ENCODE measurements at regions not wholly inside any gene's neighbourhood (a gene's known extent, or its start where the extent isn't known, plus 50 kb on each side); places are given as distances from the start of the nearest gene placed in this dataset.
"Not testable (repeated sequence)": the region's sequence is repeated elsewhere in the genome, so short reads cannot be mapped to it uniquely, and the experiment has no call there.

DNA sequence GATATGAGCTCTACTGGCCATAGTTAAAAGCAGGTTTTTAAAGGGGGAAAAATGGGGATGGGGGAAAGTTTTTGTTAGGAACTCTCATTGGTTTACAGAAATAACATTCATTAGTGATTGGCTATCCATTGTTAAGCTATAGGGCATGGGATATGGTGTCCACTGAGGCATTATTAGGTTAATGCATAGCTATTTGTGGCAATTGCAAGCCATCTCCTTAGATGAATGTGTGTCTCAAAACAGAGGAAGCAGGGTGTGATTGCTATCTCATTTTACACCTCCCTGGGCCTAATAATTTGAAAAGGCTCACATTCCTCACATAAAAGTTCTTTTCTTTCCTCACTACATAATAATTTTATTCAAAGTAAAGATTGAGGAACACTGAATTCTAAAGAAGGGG is 396.6 kb downstream of the TAFA4 start:
- FAIRE-seq (no peak), DNase-seq (ENCODE audit: low read depth) (no peak)
- H3K4me3 ChIP-seq (ENCODE audit: low read depth, low read length): no peak overlapping the region
- TF ChIP-seq, protein P1, sequence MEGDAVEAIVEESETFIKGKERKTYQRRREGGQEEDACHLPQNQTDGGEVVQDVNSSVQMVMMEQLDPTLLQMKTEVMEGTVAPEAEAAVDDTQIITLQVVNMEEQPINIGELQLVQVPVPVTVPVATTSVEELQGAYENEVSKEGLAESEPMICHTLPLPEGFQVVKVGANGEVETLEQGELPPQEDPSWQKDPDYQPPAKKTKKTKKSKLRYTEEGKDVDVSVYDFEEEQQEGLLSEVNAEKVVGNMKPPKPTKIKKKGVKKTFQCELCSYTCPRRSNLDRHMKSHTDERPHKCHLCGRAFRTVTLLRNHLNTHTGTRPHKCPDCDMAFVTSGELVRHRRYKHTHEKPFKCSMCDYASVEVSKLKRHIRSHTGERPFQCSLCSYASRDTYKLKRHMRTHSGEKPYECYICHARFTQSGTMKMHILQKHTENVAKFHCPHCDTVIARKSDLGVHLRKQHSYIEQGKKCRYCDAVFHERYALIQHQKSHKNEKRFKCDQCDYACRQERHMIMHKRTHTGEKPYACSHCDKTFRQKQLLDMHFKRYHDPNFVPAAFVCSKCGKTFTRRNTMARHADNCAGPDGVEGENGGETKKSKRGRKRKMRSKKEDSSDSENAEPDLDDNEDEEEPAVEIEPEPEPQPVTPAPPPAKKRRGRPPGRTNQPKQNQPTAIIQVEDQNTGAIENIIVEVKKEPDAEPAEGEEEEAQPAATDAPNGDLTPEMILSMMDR (IDR thresholded peaks at IDR 0.05; ENCODE audit: insufficient read depth, low read length, severe bottlenecking): no peak
- H3K36me3 ChIP-seq (ENCODE audit: control insufficient read depth, insufficient read depth, low read length): no peaks in the 10 kb centered on the region
- H3K27me3 ChIP-seq (ENCODE audit: control insufficient read depth, insufficient read depth, low read length): no peaks in the 10 kb centered on the region

DNA sequence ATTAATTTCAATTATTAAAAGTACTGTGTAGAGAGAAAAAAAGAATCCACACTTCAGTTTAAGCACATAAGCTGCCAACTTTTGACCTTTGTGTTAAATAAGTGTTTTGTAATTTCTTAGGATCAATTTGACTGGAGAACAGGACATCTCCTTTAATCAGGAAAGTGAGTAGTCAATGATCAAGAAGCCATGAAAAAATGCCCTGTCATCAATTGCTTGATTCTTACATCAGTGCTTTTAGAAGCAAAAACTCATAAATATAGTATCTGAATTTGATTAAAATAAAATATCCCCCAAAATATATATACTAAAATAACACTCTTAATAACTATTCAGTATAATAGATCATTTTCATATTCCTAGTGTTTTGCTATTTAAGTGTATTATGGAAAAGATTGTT is 409.0 kb downstream of the TAFA4 start:
- DNase-seq (ENCODE audit: low read depth): no peak
- Histone ChIP-seq H3K27me3 (ENCODE audit: control insufficient read depth, insufficient read depth, low read length) (no peaks in the 10 kb centered on the region), H3K4me3 (ENCODE audit: low read depth, low read length) (no peak overlapping the region), H3K36me3 (ENCODE audit: control insufficient read depth, insufficient read depth, low read length) (no peaks in the 10 kb centered on the region)
- FAIRE-seq: no peak
- TF ChIP-seq, protein P1 (IDR thresholded peaks at IDR 0.05; ENCODE audit: insufficient read depth, low read length, severe bottlenecking): no peak

DNA sequence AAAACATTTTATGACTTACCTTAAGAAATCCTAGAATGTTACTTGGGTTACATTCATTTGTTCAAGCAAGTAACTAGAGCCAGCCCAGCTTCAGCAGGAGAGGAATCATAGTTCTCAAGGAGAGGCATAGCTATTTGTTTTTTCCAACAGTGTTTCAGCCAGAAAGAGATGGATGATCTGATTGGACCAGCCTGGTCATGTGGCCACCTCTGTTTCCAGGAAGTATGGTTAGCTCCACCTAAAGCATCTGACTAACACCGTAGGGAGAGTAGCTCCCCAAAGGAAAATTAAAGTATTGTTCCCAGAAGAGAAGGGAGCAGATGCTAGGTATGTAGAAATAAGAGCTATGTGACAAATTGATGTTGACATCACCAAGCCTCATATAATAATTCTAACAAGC is 417.1 kb downstream of the TAFA4 start:
- Histone ChIP-seq H3K4me3 (ENCODE audit: low read depth, low read length) (no peak overlapping the region), H3K36me3 (ENCODE audit: control insufficient read depth, insufficient read depth, low read length) (no peaks in the 10 kb centered on the region), H3K27me3 (ENCODE audit: control insufficient read depth, insufficient read depth, low read length) (no peaks in the 10 kb centered on the region)
- no peak for DNase-seq (ENCODE audit: low read depth)
- TF ChIP-seq, protein P1 (IDR thresholded peaks at IDR 0.05; ENCODE audit: insufficient read depth, low read length, severe bottlenecking): no peak
- FAIRE-seq: no peak

- no peaks in the 10 kb centered on the region for H3K36me3 ChIP-seq (ENCODE audit: control insufficient read depth, insufficient read depth, low read length)
- TF ChIP-seq, protein P1 (IDR thresholded peaks at IDR 0.05; ENCODE audit: insufficient read depth, low read length, severe bottlenecking): no peak
- FAIRE-seq: no peak
- H3K27me3 ChIP-seq (ENCODE audit: control insufficient read depth, insufficient read depth, low read length): no peaks in the 10 kb centered on the region
- no peak for DNase-seq (ENCODE audit: low read depth)
- H3K4me3 ChIP-seq (ENCODE audit: low read depth, low read length): no peak overlapping the region
Measured at GRCh38 chr3:68504201-68504600, 428.1 kb downstream of the TAFA4 start.

DNA sequence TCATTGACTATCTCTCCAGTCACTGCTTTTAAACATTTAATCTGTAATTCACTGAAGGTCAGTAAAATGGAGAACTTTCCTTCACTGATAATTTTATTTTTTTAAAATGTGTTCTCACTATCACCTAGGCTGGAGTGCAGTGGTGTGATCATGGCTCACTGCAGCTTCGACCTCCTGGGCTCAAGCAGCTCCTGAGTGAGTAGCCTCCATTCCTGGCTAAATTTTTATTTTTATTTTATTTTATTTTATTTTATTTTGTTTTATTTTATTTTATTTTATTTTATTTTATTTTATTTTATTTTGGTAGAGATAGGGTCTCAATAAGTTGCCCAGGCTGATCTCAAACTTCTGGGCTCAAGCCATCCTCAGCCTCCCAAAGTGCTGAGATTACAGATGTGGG is 446.5 kb downstream of the TAFA4 start:
- not testable (repeated sequence) for H3K27me3 ChIP-seq (ENCODE audit: control insufficient read depth, insufficient read depth, low read length); DNase-seq (ENCODE audit: low read depth); H3K36me3 ChIP-seq (ENCODE audit: control insufficient read depth, insufficient read depth, low read length); H3K4me3 ChIP-seq (ENCODE audit: low read depth, low read length); FAIRE-seq

GRCh38 chr3:68485051-68485450 is 447.3 kb downstream of the TAFA4 start:
- TF ChIP-seq, protein P1 (IDR thresholded peaks at IDR 0.05; ENCODE audit: insufficient read depth, low read length, severe bottlenecking): no peak
- FAIRE-seq: no peak

More at GRCh38 chr3:68485051-68485450, 447.3 kb downstream of the TAFA4 start:
- no peak for DNase-seq (ENCODE audit: low read depth)
- H3K36me3 ChIP-seq (ENCODE audit: control insufficient read depth, insufficient read depth, low read length): no peaks in the 10 kb centered on the region
- H3K27me3 ChIP-seq (ENCODE audit: control insufficient read depth, insufficient read depth, low read length): no peaks in the 10 kb centered on the region
- H3K4me3 ChIP-seq (ENCODE audit: low read depth, low read length): no peak overlapping the region
